Ascending aorta (tissue), 2 donors: ENCODE measurements at regions not wholly inside any gene's neighbourhood (a gene's known extent, or its start where the extent isn't known, plus 50 kb on each side); places are given as distances from the start of the nearest gene placed in this dataset.

Experiments used
- DNase-seq, 2 donors: peaks; one replicate each; pipeline ENCODE4 v3.0.0-alpha.2; 2019; ENCODE audit warnings: low spot score in 2 of 2
- H3K27ac ChIP-seq, 2 donors: fragments of 200-600 bp; sonication (generic); one replicate each; pipeline ENCODE4 v1.5.1; 2016 to 2017; ENCODE audit warnings: mild to moderate bottlenecking in 1 of 2
- H3K27me3 ChIP-seq: fragments of 200-600 bp; sonication (generic); one replicate; pipeline ENCODE4 v1.5.1; 2017
- H3K36me3 ChIP-seq, 2 donors: fragments of 200-600 bp; sonication (generic); one replicate each; pipeline ENCODE4 v1.5.1; 2016
- H3K4me1 ChIP-seq, 2 donors: fragments of 200-600 bp; sonication (generic); one replicate each; pipeline ENCODE4 v1.5.1; 2016 to 2017; ENCODE audit warnings: mild to moderate bottlenecking in 1 of 2
- H3K4me3 ChIP-seq, 2 donors: fragments of 200-600 bp; sonication (generic); one replicate each; pipeline ENCODE4 v1.5.1; 2016 to 2017; ENCODE audit warnings: mild to moderate bottlenecking in 1 of 2
- H3K9me3 ChIP-seq, 2 donors: fragments of 200-600 bp; sonication (generic); one replicate each; pipeline ENCODE4 v1.5.1; 2016
- intact Hi-C: fragments of 100-400 bp; cut with DNase I; formaldehyde crosslinking; loops from one replicate; pipeline ENCODE4 v1.15.1; 2023
- TF ChIP-seq, protein P1 (sequence below), 3 experiments: fragments of 200-600 bp in 2 of 3; fragments of 450-650 bp in 1 of 3; sonication (generic) in 2 of 3; IDR thresholded peaks; one replicate each; pipeline ENCODE4 v1.5.1; 2016 to 2019; ENCODE audit warnings: antibody characterized with exemption in 3 of 3, mild to moderate bottlenecking in 1 of 3, moderate library complexity in 1 of 3

DNA sequence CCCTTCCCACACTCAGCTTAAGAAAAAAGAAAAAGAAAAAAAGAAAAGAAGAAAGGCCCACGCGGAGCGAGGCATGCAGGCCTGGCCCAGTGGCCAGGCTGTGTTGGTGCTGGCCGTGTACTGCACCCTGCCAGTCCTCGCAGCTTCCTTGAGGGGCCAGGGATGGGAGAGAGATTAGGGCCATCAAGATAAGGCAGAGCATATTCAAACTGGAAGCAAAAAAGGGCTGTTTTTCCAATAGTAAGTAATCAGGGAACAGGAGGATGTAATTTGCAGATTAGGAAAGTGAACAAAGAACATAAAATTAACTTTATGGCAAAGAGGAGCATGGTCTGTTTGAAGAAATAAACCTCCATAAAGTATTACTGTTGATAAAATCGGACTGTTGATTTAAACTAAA, 319.6 kb upstream of the CLINT1 start:
- Histone ChIP-seq H3K4me1 (peaks cover 0 to 11% of the 10 kb centered on the region in 2 donors), H3K27me3 (no peaks in the 10 kb centered on the region), H3K36me3 (no peaks in the 10 kb centered on the region), H3K27ac (no peak overlapping the region), H3K9me3 (no peaks in the 10 kb centered on the region), H3K4me3 (no peak overlapping the region)
- intact Hi-C loops = no loop called here
- TF ChIP-seq, protein P1, sequence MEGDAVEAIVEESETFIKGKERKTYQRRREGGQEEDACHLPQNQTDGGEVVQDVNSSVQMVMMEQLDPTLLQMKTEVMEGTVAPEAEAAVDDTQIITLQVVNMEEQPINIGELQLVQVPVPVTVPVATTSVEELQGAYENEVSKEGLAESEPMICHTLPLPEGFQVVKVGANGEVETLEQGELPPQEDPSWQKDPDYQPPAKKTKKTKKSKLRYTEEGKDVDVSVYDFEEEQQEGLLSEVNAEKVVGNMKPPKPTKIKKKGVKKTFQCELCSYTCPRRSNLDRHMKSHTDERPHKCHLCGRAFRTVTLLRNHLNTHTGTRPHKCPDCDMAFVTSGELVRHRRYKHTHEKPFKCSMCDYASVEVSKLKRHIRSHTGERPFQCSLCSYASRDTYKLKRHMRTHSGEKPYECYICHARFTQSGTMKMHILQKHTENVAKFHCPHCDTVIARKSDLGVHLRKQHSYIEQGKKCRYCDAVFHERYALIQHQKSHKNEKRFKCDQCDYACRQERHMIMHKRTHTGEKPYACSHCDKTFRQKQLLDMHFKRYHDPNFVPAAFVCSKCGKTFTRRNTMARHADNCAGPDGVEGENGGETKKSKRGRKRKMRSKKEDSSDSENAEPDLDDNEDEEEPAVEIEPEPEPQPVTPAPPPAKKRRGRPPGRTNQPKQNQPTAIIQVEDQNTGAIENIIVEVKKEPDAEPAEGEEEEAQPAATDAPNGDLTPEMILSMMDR (IDR thresholded peaks at IDR 0.05) = no peak
- no peak for DNase-seq

DNA sequence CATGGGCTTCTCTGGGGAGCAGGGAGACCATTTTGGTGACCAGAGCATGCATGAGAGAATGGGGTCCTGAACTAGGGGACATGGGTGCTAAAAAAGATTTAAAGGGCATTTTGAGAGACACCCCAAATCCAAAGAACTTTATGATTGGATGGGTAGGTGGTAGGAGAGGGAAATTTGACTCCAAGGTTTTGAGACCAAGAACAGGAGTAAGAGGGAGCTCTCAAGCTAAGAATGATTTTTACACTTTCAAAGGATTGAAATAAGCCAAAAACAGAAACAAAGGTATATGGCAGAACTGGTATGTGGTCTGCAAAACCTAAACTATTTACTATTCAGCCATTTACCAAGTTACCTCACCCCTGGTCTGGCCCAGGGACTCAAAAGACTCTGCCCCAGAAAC, 318.2 kb upstream of the CLINT1 start:
- Histone ChIP-seq H3K4me1 (peaks cover 0 to 11% of the 10 kb centered on the region in 2 donors), H3K27me3 (no peaks in the 10 kb centered on the region), H3K36me3 (no peaks in the 10 kb centered on the region), H3K9me3 (no peaks in the 10 kb centered on the region), H3K4me3 (no peak overlapping the region), H3K27ac (no peak overlapping the region)
- DNase-seq = no peak
- intact Hi-C loops = no loop called here
- TF ChIP-seq, protein P1 (IDR thresholded peaks at IDR 0.05) = no peak

DNA sequence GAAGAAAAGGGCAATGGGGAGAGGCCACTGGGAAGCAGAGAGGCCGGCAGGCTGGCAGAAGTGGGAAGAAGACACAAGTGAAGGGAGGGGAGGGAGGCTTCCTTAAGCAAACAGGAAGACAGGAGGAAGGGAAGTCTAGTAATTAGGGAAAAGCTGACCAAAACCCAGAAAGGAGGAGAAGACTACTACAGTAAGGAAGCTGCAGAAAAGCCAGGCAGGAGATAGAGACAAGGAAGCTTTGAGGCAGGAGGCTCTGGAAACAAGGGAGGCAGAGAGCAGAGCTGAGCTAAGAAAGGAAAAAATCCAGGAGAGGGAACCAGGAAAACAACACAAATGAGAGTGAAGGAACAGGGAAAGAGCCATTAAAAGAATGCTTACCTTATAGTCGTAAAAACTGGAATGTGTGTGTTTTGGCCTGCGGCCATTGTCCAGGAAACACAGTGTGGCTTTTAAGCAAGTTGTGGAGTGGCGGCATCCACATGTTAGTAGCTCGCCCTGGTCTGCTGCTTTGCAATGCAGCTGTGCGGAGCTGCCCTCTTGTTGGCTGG, 317.1 kb upstream of the CLINT1 start:
- TF ChIP-seq, protein P1 (IDR thresholded peaks at IDR 0.05) = no peak
- no peak for DNase-seq
- H3K27ac ChIP-seq = no peak overlapping the region
- H3K4me1 ChIP-seq = peaks cover 0 to 11% of the 10 kb centered on the region in 2 donors
- intact Hi-C loops = loop anchor here (1.0 to 2.0 kb wide), 2 partner anchors 519 to 959 kb away; no protein-coding TSS in a partner anchor
- no peak overlapping the region for H3K4me3 ChIP-seq
- H3K9me3 ChIP-seq = no peaks in the 10 kb centered on the region
- no peaks in the 10 kb centered on the region for H3K36me3 ChIP-seq
- no peaks in the 10 kb centered on the region for H3K27me3 ChIP-seq

DNA sequence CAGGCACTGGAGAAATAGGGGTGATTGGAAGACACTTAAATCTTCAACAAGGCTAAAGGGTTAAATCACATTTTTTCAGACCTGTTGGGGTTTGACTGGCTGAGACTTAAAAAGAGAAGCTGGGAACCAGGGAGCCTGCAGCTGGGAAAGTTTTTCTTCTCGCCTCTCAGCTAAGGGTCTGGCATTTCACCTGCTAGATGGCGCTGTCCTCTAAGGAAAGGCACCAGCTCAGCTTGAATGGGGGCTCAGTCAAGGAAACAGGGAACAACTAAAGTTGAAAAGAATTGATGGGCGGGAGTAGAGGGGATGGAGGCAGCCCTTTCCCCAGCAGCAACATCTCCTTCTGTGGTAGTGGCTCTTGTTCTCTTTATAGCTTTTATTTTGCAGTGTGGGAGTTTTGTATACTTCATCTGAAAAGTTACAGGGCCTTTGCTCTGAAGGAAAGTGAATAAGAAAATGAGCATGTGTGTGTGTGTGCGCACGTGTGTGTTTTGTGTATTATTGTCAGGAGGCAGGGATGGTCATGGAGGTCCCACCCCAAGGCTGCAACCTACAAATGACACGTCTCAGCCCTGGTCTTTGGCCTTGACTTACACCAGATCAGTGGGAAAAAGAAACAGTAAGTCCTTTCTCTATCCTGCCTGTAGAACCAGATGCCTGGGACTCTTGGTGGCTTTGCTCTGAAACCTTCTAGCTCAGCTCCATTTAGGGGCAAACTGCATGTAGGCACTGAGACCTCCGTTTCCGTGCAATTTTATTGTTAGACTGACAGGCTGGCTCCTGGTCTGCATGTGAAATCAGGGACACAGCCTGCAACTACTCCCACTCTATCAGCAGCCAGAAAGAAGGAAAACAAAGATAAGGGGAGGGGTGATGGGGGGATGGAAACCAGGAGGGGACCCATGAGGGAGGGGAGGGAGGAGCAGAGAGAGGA, 316.2 kb upstream of the CLINT1 start:
- intact Hi-C loops = loop anchor here (1.0 to 2.0 kb wide), 2 partner anchors 520 to 960 kb away; no protein-coding TSS in a partner anchor
- Histone ChIP-seq H3K4me3 (no peak overlapping the region), H3K4me1 (peaks cover 0 to 11% of the 10 kb centered on the region in 2 donors), H3K27me3 (no peaks in the 10 kb centered on the region), H3K36me3 (no peaks in the 10 kb centered on the region), H3K27ac (no peak overlapping the region), H3K9me3 (no peaks in the 10 kb centered on the region)
- TF ChIP-seq, protein P1 (IDR thresholded peaks at IDR 0.05) = peak; percentile 74 to 85 (median 77)
- DNase-seq = peak in 1 of 2 donors; percentile 80

DNA sequence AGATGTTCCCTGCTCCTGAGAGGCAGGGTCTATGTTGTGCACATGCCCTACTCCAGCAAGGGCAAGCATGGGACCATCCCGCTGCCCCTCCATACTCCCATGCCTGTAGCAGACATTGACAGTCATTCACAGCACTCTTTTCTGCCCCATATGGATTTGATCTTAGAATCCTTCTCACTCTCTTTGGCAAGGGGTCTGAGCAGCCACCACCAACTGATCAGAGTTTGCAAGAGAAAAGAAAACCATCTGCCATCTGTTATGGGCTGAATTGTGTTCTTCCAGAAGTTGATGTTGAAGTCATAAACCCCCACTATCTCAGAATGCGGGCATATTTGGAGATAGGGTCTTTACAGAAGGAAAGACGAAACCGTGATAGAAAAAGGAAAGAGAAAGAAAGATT, 315.1 kb upstream of the CLINT1 start:
- intact Hi-C loops = loop anchor here (2.0 kb wide), 1 partner anchor 521 kb away; no protein-coding TSS in a partner anchor
- Histone ChIP-seq H3K4me1 (peaks cover 0 to 11% of the 10 kb centered on the region in 2 donors), H3K4me3 (no peak overlapping the region), H3K27me3 (no peaks in the 10 kb centered on the region), H3K36me3 (no peaks in the 10 kb centered on the region), H3K9me3 (no peaks in the 10 kb centered on the region), H3K27ac (no peak overlapping the region)
- no peak for DNase-seq
- TF ChIP-seq, protein P1 (IDR thresholded peaks at IDR 0.05) = no peak
